ENCODE measurements at regions not wholly inside any gene's neighbourhood (a gene's known extent, or its start where the extent isn't known, plus 50 kb on each side); places are given as distances from the start of the nearest gene placed in this dataset.

- H3K9me3 ChIP-seq (ENCODE audit: insufficient read depth, low read length): no peaks in the 10 kb centered on the region
- no peaks in the 10 kb centered on the region for H3K36me3 ChIP-seq (ENCODE audit: low read length)
- H3F3A ChIP-seq (ENCODE audit: insufficient read depth): no peaks in the 10 kb centered on the region
- no peak for TF ChIP-seq EZH2phosphoT487 (conservative IDR thresholded peaks at IDR 0.05; ENCODE audit: low read length)
- TF ChIP-seq, protein P1, sequence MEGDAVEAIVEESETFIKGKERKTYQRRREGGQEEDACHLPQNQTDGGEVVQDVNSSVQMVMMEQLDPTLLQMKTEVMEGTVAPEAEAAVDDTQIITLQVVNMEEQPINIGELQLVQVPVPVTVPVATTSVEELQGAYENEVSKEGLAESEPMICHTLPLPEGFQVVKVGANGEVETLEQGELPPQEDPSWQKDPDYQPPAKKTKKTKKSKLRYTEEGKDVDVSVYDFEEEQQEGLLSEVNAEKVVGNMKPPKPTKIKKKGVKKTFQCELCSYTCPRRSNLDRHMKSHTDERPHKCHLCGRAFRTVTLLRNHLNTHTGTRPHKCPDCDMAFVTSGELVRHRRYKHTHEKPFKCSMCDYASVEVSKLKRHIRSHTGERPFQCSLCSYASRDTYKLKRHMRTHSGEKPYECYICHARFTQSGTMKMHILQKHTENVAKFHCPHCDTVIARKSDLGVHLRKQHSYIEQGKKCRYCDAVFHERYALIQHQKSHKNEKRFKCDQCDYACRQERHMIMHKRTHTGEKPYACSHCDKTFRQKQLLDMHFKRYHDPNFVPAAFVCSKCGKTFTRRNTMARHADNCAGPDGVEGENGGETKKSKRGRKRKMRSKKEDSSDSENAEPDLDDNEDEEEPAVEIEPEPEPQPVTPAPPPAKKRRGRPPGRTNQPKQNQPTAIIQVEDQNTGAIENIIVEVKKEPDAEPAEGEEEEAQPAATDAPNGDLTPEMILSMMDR (IDR thresholded peaks at IDR 0.05; ENCODE audit: insufficient read depth, low read length, poor library complexity, severe bottlenecking): no peak
- H3K9me2 ChIP-seq (replicated peaks; ENCODE audit: insufficient read depth, low read length): no peaks in the 10 kb centered on the region
- H3K4me2 ChIP-seq (ENCODE audit: low read depth, low read length, poor library complexity, severe bottlenecking): no peak overlapping the region
- H3K27ac ChIP-seq (ENCODE audit: low read depth, low read length): no peak overlapping the region
- H4K20me1 ChIP-seq (ENCODE audit: low read depth, low read length): no peaks in the 10 kb centered on the region
- 0 out of 2 replicates have a peak, but pooled peaks cover 3% of the 10 kb centered on the region for H3K27me3 ChIP-seq (ENCODE audit: low read length)
- no peak overlapping the region for H3K4me3 ChIP-seq (ENCODE audit: insufficient read depth, low read length, poor library complexity, severe bottlenecking)
- H2AFZ ChIP-seq (ENCODE audit: low read depth, low read length, severe bottlenecking): no peak overlapping the region
- no peak overlapping the region for H3K9ac ChIP-seq (ENCODE audit: low read length)
- H3K79me2 ChIP-seq (ENCODE audit: insufficient read depth, low read length): no peaks in the 10 kb centered on the region
Observed at GRCh38 chr5:36751886-36752285, 124.7 kb upstream of the NIPBL start.

DNA sequence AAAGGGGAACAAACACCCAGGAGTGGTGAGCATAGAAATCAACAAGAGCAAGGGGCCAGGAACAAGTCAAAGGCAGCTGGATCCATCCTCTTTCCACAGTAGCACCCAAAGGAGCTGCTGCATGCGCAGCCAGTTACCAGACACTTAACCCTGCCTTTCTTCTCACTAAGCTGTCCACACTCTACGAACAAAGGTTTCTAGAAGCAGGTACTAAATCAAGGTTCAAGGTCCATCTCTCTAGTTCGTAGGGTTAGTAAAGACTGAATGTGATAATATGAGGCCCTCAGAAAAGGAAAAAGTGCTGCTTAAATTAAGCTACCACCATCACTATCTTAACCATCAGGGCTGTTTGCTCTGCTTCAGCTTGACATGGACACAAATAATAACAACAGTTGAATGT lies 121.2 kb upstream of the NIPBL start:
- no peaks in the 10 kb centered on the region for H3K36me3 ChIP-seq (ENCODE audit: low read length)
- no peak for TF ChIP-seq EZH2phosphoT487 (conservative IDR thresholded peaks at IDR 0.05; ENCODE audit: low read length)
- TF ChIP-seq, protein P1 (IDR thresholded peaks at IDR 0.05; ENCODE audit: insufficient read depth, low read length, poor library complexity, severe bottlenecking): no peak
- no peaks in the 10 kb centered on the region for H3F3A ChIP-seq (ENCODE audit: insufficient read depth)
- H3K4me3 ChIP-seq (ENCODE audit: insufficient read depth, low read length, poor library complexity, severe bottlenecking): no peak overlapping the region
- H3K27me3 ChIP-seq (ENCODE audit: low read length): 0 out of 2 replicates have a peak, but pooled peaks cover 3% of the 10 kb centered on the region
- no peaks in the 10 kb centered on the region for H3K9me2 ChIP-seq (replicated peaks; ENCODE audit: insufficient read depth, low read length)
- no peaks in the 10 kb centered on the region for H3K9me3 ChIP-seq (ENCODE audit: insufficient read depth, low read length)
- no peak overlapping the region for H3K9ac ChIP-seq (ENCODE audit: low read length)
- H3K27ac ChIP-seq (ENCODE audit: low read depth, low read length): no peak overlapping the region
- H2AFZ ChIP-seq (ENCODE audit: low read depth, low read length, severe bottlenecking): no peak overlapping the region
- H3K4me2 ChIP-seq (ENCODE audit: low read depth, low read length, poor library complexity, severe bottlenecking): no peak overlapping the region
- H3K79me2 ChIP-seq (ENCODE audit: insufficient read depth, low read length): no peaks in the 10 kb centered on the region
- H4K20me1 ChIP-seq (ENCODE audit: low read depth, low read length): no peaks in the 10 kb centered on the region

GRCh38 chr5:36755920-36756488 lies 120.6 kb upstream of the NIPBL start:
- no peaks in the 10 kb centered on the region for H3K9me3 ChIP-seq (ENCODE audit: insufficient read depth, low read length)
- H2AFZ ChIP-seq (ENCODE audit: low read depth, low read length, severe bottlenecking): no peak overlapping the region
- H3K36me3 ChIP-seq (ENCODE audit: low read length): no peaks in the 10 kb centered on the region
- H3K9me2 ChIP-seq (replicated peaks; ENCODE audit: insufficient read depth, low read length): no peaks in the 10 kb centered on the region
- H3F3A ChIP-seq (ENCODE audit: insufficient read depth): no peaks in the 10 kb centered on the region
- H3K27ac ChIP-seq (ENCODE audit: low read depth, low read length): no peak overlapping the region
- H4K20me1 ChIP-seq (ENCODE audit: low read depth, low read length): no peaks in the 10 kb centered on the region
- H3K27me3 ChIP-seq (ENCODE audit: low read length): 0 out of 2 replicates have a peak, but pooled peaks cover 3% of the 10 kb centered on the region
- TF ChIP-seq EZH2phosphoT487 (conservative IDR thresholded peaks at IDR 0.05; ENCODE audit: low read length): no peak
- TF ChIP-seq, protein P1 (IDR thresholded peaks at IDR 0.05; ENCODE audit: insufficient read depth, low read length, poor library complexity, severe bottlenecking): no peak
- H3K79me2 ChIP-seq (ENCODE audit: insufficient read depth, low read length): no peaks in the 10 kb centered on the region
- H3K4me3 ChIP-seq (ENCODE audit: insufficient read depth, low read length, poor library complexity, severe bottlenecking): no peak overlapping the region
- H3K4me2 ChIP-seq (ENCODE audit: low read depth, low read length, poor library complexity, severe bottlenecking): no peak overlapping the region
- H3K9ac ChIP-seq (ENCODE audit: low read length): no peak overlapping the region
